PC-9 (cell line): ENCODE measurements at regions not wholly inside any gene's neighbourhood (a gene's known extent, or its start where the extent isn't known, plus 50 kb on each side); places are given as distances from the start of the nearest gene placed in this dataset.

Experiments used
- BruUV-seq: library from RNA; stranded (reverse); fragments of 400-500 nt; replicated peaks from 2 replicates; lab custom pipeline; 2021; lab: Mats Ljungman, UMichigan
- CTCF ChIA-PET: fragments of 300-600 bp; sonication (Branson Sonifier 250); formaldehyde crosslinking; loops from one replicate; lab custom pipeline; 2022; ENCODE audit warnings: antibody characterized with exemption; lab: Charles Lee
- POLR2A ChIA-PET: fragments of 300-600 bp; sonication (Branson Sonifier 250); formaldehyde crosslinking; loops from one replicate; lab custom pipeline; 2022; ENCODE audit warnings: antibody characterized with exemption; ENCODE audit not compliant: unreplicated experiment; lab: Charles Lee
- DNase-seq, 2 experiments: peaks; one replicate each; pipeline versions ENCODE4 v3.0.0 to v3.0.0-alpha.2; 2015 to 2022; ENCODE audit warnings: mixed read lengths in 1 of 2
- H2AFZ ChIP-seq: fragments of 200-600 bp; sonication (generic); 2 replicates; pipeline ENCODE4 v1.8.1; 2017; ENCODE audit warnings: antibody characterized with exemption
- H3F3A ChIP-seq: fragments of 200-600 bp; sonication (generic); 2 replicates; pipeline ENCODE4 v1.8.1; 2017; ENCODE audit warnings: antibody characterized with exemption, mild to moderate bottlenecking, low read depth; ENCODE audit not compliant: insufficient read depth
- H3K27ac ChIP-seq: fragments of 200-600 bp; sonication (generic); 2 replicates; pipeline ENCODE4 v1.6.1; 2016; ENCODE audit warnings: mixed run types
- H3K27me3 ChIP-seq: fragments of 200-600 bp; sonication (generic); 2 replicates; pipeline ENCODE4 v1.6.1; 2016; ENCODE audit warnings: low read depth, mixed run types; ENCODE audit not compliant: insufficient read depth
- H3K36me3 ChIP-seq: fragments of 200-600 bp; sonication (generic); 2 replicates; pipeline ENCODE4 v1.6.1; 2016; ENCODE audit warnings: low read depth, mixed run types
- H3K4me1 ChIP-seq: fragments of 200-600 bp; sonication (generic); replicated peaks from 2 replicates; pipeline ENCODE4 v1.6.1; 2016; ENCODE audit warnings: mixed run types; ENCODE audit not compliant: insufficient read depth
- H3K4me2 ChIP-seq: fragments of 200-600 bp; sonication (generic); 2 replicates; pipeline ENCODE4 v1.6.1; 2017; ENCODE audit warnings: mixed run types
- H3K4me3 ChIP-seq: fragments of 200-600 bp; sonication (generic); 2 replicates; pipeline ENCODE4 v1.6.1; 2016; ENCODE audit warnings: mixed run types
- H3K79me2 ChIP-seq: fragments of 200-600 bp; sonication (generic); 2 replicates; pipeline ENCODE4 v1.6.1; 2017; ENCODE audit warnings: low read depth, mixed run types
- H3K9me2 ChIP-seq: fragments of 200-600 bp; sonication (generic); 2 replicates; pipeline ENCODE4 v1.8.1; 2017; ENCODE audit warnings: mild to moderate bottlenecking; ENCODE audit not compliant: insufficient read depth
- H3K9me3 ChIP-seq: fragments of 200-600 bp; sonication (generic); 2 replicates; pipeline ENCODE4 v1.8.1; 2016; ENCODE audit warnings: low read depth; ENCODE audit not compliant: insufficient read depth
- H4K20me1 ChIP-seq: fragments of 200-600 bp; sonication (generic); 2 replicates; pipeline ENCODE4 v1.8.1; 2017; ENCODE audit not compliant: insufficient read depth
- CTCF ChIP-seq: fragments of 200-600 bp; sonication (generic); conservative IDR thresholded peaks from 2 replicates; pipeline ENCODE4 v1.6.1; 2017; ENCODE audit warnings: mixed run types, antibody characterized with exemption, mild to moderate bottlenecking, moderate library complexity
- EZH2 ChIP-seq: fragments of 200-600 bp; sonication (generic); IDR thresholded peaks from 2 replicates; pipeline ENCODE4 v1.8.0; 2017; ENCODE audit warnings: antibody characterized with exemption, low read depth
- intact Hi-C: fragments of 100-400 bp; cut with micrococcal nuclease; formaldehyde crosslinking; loops from one replicate; pipeline ENCODE4 v1.10.0; 2022; ENCODE audit not compliant: unreplicated experiment

- DNase-seq = no peak
- ChIA-PET CTCF (no interaction called here), POLR2A (no interaction called here)
- Histone ChIP-seq H3K27me3 (no peaks in the 10 kb centered on the region), H3K27ac (no peak overlapping the region), H2AFZ (no peak overlapping the region), H4K20me1 (no peaks in the 10 kb centered on the region), H3K4me2 (no peak overlapping the region), H3K4me1 (no peaks in the 10 kb centered on the region), H3F3A (no peaks in the 10 kb centered on the region), H3K9me2 (no peaks in the 10 kb centered on the region), H3K9me3 (no peaks in the 10 kb centered on the region), H3K36me3 (no peaks in the 10 kb centered on the region), H3K79me2 (no peaks in the 10 kb centered on the region), H3K4me3 (no peak overlapping the region)
- TF ChIP-seq EZH2 (no peak), CTCF (no peak)
- BruUV-seq = no TSS peak
- intact Hi-C loops = no loop called here
Measured at GRCh38 chr10:33523236-33523792, 188.8 kb upstream of the NRP1 start.

GRCh38 chr10:33521904-33522303, 187.4 kb upstream of the NRP1 start:
- H3K4me2 ChIP-seq = no peak overlapping the region
- TF ChIP-seq EZH2 (no peak), CTCF (no peak)
- H3K4me1 ChIP-seq = no peaks in the 10 kb centered on the region
- H3K79me2 ChIP-seq = no peaks in the 10 kb centered on the region
- no peaks in the 10 kb centered on the region for H3F3A ChIP-seq
- no peaks in the 10 kb centered on the region for H4K20me1 ChIP-seq
- no peak for DNase-seq
- no peaks in the 10 kb centered on the region for H3K27me3 ChIP-seq
- ChIA-PET POLR2A (no interaction called here), CTCF (no interaction called here)
- intact Hi-C loops = no loop called here
- no peak overlapping the region for H3K27ac ChIP-seq
- H3K9me3 ChIP-seq = no peaks in the 10 kb centered on the region
- H3K4me3 ChIP-seq = no peak overlapping the region
- no peaks in the 10 kb centered on the region for H3K36me3 ChIP-seq
- no peaks in the 10 kb centered on the region for H3K9me2 ChIP-seq
- no peak overlapping the region for H2AFZ ChIP-seq
- no TSS peak for BruUV-seq

- CTCF ChIA-PET = no interaction called here
- no peak overlapping the region for H3K4me2 ChIP-seq
Measured at GRCh38 chr10:33521062-33521461, 186.6 kb upstream of the NRP1 start.

More at GRCh38 chr10:33521062-33521461, 186.6 kb upstream of the NRP1 start:
- Histone ChIP-seq H4K20me1 (no peaks in the 10 kb centered on the region), H3K9me2 (no peaks in the 10 kb centered on the region), H3K36me3 (no peaks in the 10 kb centered on the region), H3K4me3 (no peak overlapping the region), H2AFZ (no peak overlapping the region), H3K27ac (no peak overlapping the region), H3F3A (no peaks in the 10 kb centered on the region), H3K9me3 (no peaks in the 10 kb centered on the region), H3K4me1 (no peaks in the 10 kb centered on the region), H3K27me3 (no peaks in the 10 kb centered on the region), H3K79me2 (no peaks in the 10 kb centered on the region)
- BruUV-seq = no TSS peak
- intact Hi-C loops = no loop called here
- no peak for TF ChIP-seq EZH2
- TF ChIP-seq CTCF = no peak
- POLR2A ChIA-PET = no interaction called here
- DNase-seq = no peak
